Breast epithelium (tissue), 4 donors: ENCODE measurements at regions not wholly inside any gene's neighbourhood (a gene's known extent, or its start where the extent isn't known, plus 50 kb on each side); places are given as distances from the start of the nearest gene placed in this dataset.

Experiments
- DNase-seq, 2 donors: peaks; one replicate each; pipeline ENCODE4 v3.0.0-alpha.2; 2019; ENCODE audit warnings: low spot score in 2 of 2
- H3K27ac ChIP-seq, 2 donors: fragments of 200-600 bp; sonication (generic) in 1 of 2; one replicate each; pipeline ENCODE4 v1.5.1; 2016 to 2019; ENCODE audit warnings: mild to moderate bottlenecking in 1 of 2
- H3K27me3 ChIP-seq, 2 donors: fragments of 200-600 bp; sonication (generic) in 1 of 2; one replicate each; pipeline versions ENCODE4 v1.5.1 to v1.6.0; 2017 to 2019; ENCODE audit warnings: control low read depth in 1 of 2, mild to moderate bottlenecking in 1 of 2
- H3K36me3 ChIP-seq: fragments of 200-600 bp; one replicate; pipeline ENCODE4 v1.5.1; 2019
- H3K4me1 ChIP-seq, 2 donors: fragments of 200-600 bp; sonication (generic); one replicate each; pipeline ENCODE4 v1.5.1; 2016 to 2019; ENCODE audit warnings: control low read depth in 1 of 2
- H3K4me3 ChIP-seq, 3 donors: fragments of 200-600 bp; sonication (generic); 1 replicate in 2 of 3; 2 replicates in 1 of 3; pipeline ENCODE4 v1.5.1; 2016 to 2019; ENCODE audit warnings: mild to moderate bottlenecking in 3 of 3, moderate library complexity in 2 of 3
- H3K9me3 ChIP-seq, 2 donors: fragments of 200-600 bp; sonication (generic) in 1 of 2; one replicate each; pipeline ENCODE4 v1.5.1; 2016 to 2019; ENCODE audit warnings: control low read depth in 1 of 2
- CTCF ChIP-seq, 3 donors: fragments of 450-650 bp; IDR thresholded peaks; one replicate each; pipeline ENCODE4 v1.5.1; 2016 to 2017; ENCODE audit warnings: antibody characterized with exemption in 3 of 3, mild to moderate bottlenecking in 3 of 3, moderate library complexity in 3 of 3
- POLR2A ChIP-seq: fragments of 450-650 bp; IDR thresholded peaks from one replicate; pipeline ENCODE4 v1.6.1; 2016; ENCODE audit warnings: antibody characterized with exemption, mild to moderate bottlenecking, moderate library complexity
- POLR2AphosphoS5 ChIP-seq, 3 donors: sonication (generic); formaldehyde crosslinking; IDR thresholded peaks; one replicate each; pipeline ENCODE4 v1.6.1; 2017; ENCODE audit warnings: antibody characterized with exemption in 3 of 3
- intact Hi-C: fragments of 100-400 bp; cut with DNase I; formaldehyde crosslinking; loops from one replicate; pipeline ENCODE4 v1.15.1; 2023; ENCODE audit warnings: low total_unique reads

GRCh38 chr5:144773628-144774027, 603.0 kb downstream of the KCTD16 start:
- intact Hi-C loops: no loop called here

GRCh38 chr5:144771802-144772201, 601.1 kb downstream of the KCTD16 start:
- no peak for DNase-seq
- Histone ChIP-seq H3K27ac (no peak overlapping the region), H3K4me1 (no peaks in the 10 kb centered on the region), H3K36me3 (no peaks in the 10 kb centered on the region), H3K4me3 (no peak overlapping the region), H3K27me3 (no peaks in the 10 kb centered on the region), H3K9me3 (no peaks in the 10 kb centered on the region)
- intact Hi-C loops: no loop called here
- TF ChIP-seq POLR2A (no peak), CTCF (IDR thresholded peaks at IDR 0.05) (no peak), POLR2AphosphoS5 (IDR thresholded peaks at IDR 0.05) (no peak)

More at GRCh38 chr5:144773628-144774027, 603.0 kb downstream of the KCTD16 start:
- Histone ChIP-seq H3K4me1 (no peaks in the 10 kb centered on the region), H3K27ac (no peak overlapping the region), H3K27me3 (no peaks in the 10 kb centered on the region), H3K4me3 (no peak overlapping the region), H3K9me3 (no peaks in the 10 kb centered on the region), H3K36me3 (no peaks in the 10 kb centered on the region)
- no peak for DNase-seq
- no peak for TF ChIP-seq POLR2AphosphoS5 (IDR thresholded peaks at IDR 0.05)
- TF ChIP-seq POLR2A: no peak
- no peak for TF ChIP-seq CTCF (IDR thresholded peaks at IDR 0.05)

GRCh38 chr5:144742361-144742760, 571.7 kb downstream of the KCTD16 start:
- no peaks in the 10 kb centered on the region for H3K27me3 ChIP-seq
- H3K36me3 ChIP-seq: no peaks in the 10 kb centered on the region
- no peak overlapping the region for H3K4me3 ChIP-seq
- no peak for DNase-seq
- intact Hi-C loops: no loop called here
- no peaks in the 10 kb centered on the region for H3K4me1 ChIP-seq
- no peaks in the 10 kb centered on the region for H3K9me3 ChIP-seq
- H3K27ac ChIP-seq: no peak overlapping the region
- TF ChIP-seq POLR2AphosphoS5 (IDR thresholded peaks at IDR 0.05) (no peak), CTCF (IDR thresholded peaks at IDR 0.05) (no peak), POLR2A (no peak)

- intact Hi-C loops: no loop called here
- TF ChIP-seq POLR2AphosphoS5 (IDR thresholded peaks at IDR 0.05): no peak
- TF ChIP-seq POLR2A: no peak
- TF ChIP-seq CTCF (IDR thresholded peaks at IDR 0.05): no peak
- H3K9me3 ChIP-seq: peaks cover 0 to 22% of the 10 kb centered on the region in 2 donors
These were observed 561.1 kb downstream of the KCTD16 start for GRCh38 chr5:144731786-144732185.

GRCh38 chr5:144712090-144712489, 541.4 kb downstream of the KCTD16 start:
- H3K9me3 ChIP-seq: no peaks in the 10 kb centered on the region
- H3K4me3 ChIP-seq: no peak overlapping the region
- H3K27me3 ChIP-seq: no peaks in the 10 kb centered on the region
- TF ChIP-seq POLR2AphosphoS5 (IDR thresholded peaks at IDR 0.05) (no peak), POLR2A (no peak), CTCF (IDR thresholded peaks at IDR 0.05) (no peak)
- no peaks in the 10 kb centered on the region for H3K36me3 ChIP-seq
- DNase-seq: no peak
- H3K4me1 ChIP-seq: no peaks in the 10 kb centered on the region
- intact Hi-C loops: no loop called here
- no peak overlapping the region for H3K27ac ChIP-seq

More at GRCh38 chr5:144731786-144732185, 561.1 kb downstream of the KCTD16 start:
- Histone ChIP-seq H3K4me3 (no peak overlapping the region), H3K4me1 (no peaks in the 10 kb centered on the region), H3K27ac (no peak overlapping the region), H3K36me3 (no peaks in the 10 kb centered on the region), H3K27me3 (no peaks in the 10 kb centered on the region)
- DNase-seq: no peak
